IMR-90 (cell line): ENCODE measurements at regions not wholly inside any gene's neighbourhood (a gene's known extent, or its start where the extent isn't known, plus 50 kb on each side); places are given as distances from the start of the nearest gene placed in this dataset.

ENCODE experiments used
- ATAC-seq: fragments of 200-7000 bp; cut with Tn5 transposase; 2 replicates; pipeline ENCODE4 v1.9.1; 2020; ENCODE audit warnings: low read depth, mild to moderate bottlenecking, moderate library complexity
- BruUV-seq: library from RNA; stranded (reverse); fragments of 400-500 nt; replicated peaks from 2 replicates; lab custom pipeline; 2021; lab: Mats Ljungman, UMichigan
- CTCF ChIA-PET: fragments of 300-600 bp; formaldehyde crosslinking; extraction: SDS; loops from one replicate; lab custom pipeline; 2021; ENCODE audit warnings: antibody characterized with exemption; lab: Yijun Ruan, JAX
- POLR2A ChIA-PET: fragments of 300-600 bp; sonication (Branson Sonifier 250); formaldehyde crosslinking; loops from one replicate; lab custom pipeline; 2022; ENCODE audit warnings: antibody characterized with exemption; ENCODE audit not compliant: unreplicated experiment; lab: Charles Lee
- DNase-seq: peaks from one replicate; pipeline ENCODE4 v3.0.0; 2013
- H2AFZ ChIP-seq: replicated peaks from 2 replicates; pipeline ENCODE3; 2013; ENCODE audit warnings: low read length, mild to moderate bottlenecking; ENCODE audit not compliant: poor library complexity
- H2AK5ac ChIP-seq: 2 replicates; pipeline ENCODE4 v1.6.1; 2013; ENCODE audit warnings: low read depth, low read length, inconsistent platforms
- H2AK9ac ChIP-seq: replicated peaks from 2 replicates; pipeline ENCODE3; 2013; ENCODE audit warnings: mild to moderate bottlenecking, low read depth, low read length, moderate library complexity; ENCODE audit not compliant: poor library complexity
- H2BK120ac ChIP-seq: 2 replicates; pipeline ENCODE4 v1.6.1; 2013; ENCODE audit warnings: low read depth, low read length, inconsistent platforms
- H2BK15ac ChIP-seq: 3 replicates; pipeline ENCODE4 v1.6.1; 2013; ENCODE audit warnings: low read depth, low read length, inconsistent platforms
- H2BK20ac ChIP-seq: 2 replicates; pipeline ENCODE4 v1.6.1; 2013; ENCODE audit warnings: low read depth, mild to moderate bottlenecking, inconsistent platforms, low read length, moderate library complexity
- H2BK5ac ChIP-seq: 2 replicates; pipeline ENCODE4 v1.6.1; 2013; ENCODE audit warnings: mild to moderate bottlenecking, low read depth, low read length, inconsistent platforms; ENCODE audit not compliant: poor library complexity, severe bottlenecking
- H3K14ac ChIP-seq: replicated peaks from 2 replicates; pipeline ENCODE4 v1.6.1; 2013; ENCODE audit warnings: low read depth, low read length, inconsistent platforms
- H3K18ac ChIP-seq: 2 replicates; pipeline ENCODE4 v1.6.1; 2013; ENCODE audit warnings: low read depth, low read length, control low read depth
- H3K23ac ChIP-seq: 2 replicates; pipeline ENCODE4 v1.6.1; 2013; ENCODE audit warnings: low read depth, low read length, inconsistent platforms
- H3K27ac ChIP-seq: 2 replicates; pipeline ENCODE4 v1.5.1; 2013; ENCODE audit warnings: mild to moderate bottlenecking, control low read depth, low read length; ENCODE audit not compliant: insufficient read depth
- H3K27me3 ChIP-seq: 2 replicates; pipeline ENCODE4 v1.6.1; 2013; ENCODE audit warnings: low read length; ENCODE audit not compliant: control insufficient read depth, insufficient read depth
- H3K36me3 ChIP-seq: 2 replicates; pipeline ENCODE4 v1.6.1; 2013; ENCODE audit warnings: low read length, mixed read lengths; ENCODE audit not compliant: control insufficient read depth, insufficient read depth
- H3K4ac ChIP-seq: 2 replicates; pipeline ENCODE4 v1.6.1; 2013; ENCODE audit warnings: low read depth, low read length, inconsistent platforms
- H3K4me1 ChIP-seq: 2 replicates; pipeline ENCODE4 v1.6.1; 2013; ENCODE audit warnings: low read length, mixed read lengths; ENCODE audit not compliant: control insufficient read depth, insufficient read depth
- H3K4me2 ChIP-seq: 2 replicates; pipeline ENCODE4 v1.6.1; 2013; ENCODE audit warnings: low read depth, mild to moderate bottlenecking, control low read depth, low read length, moderate library complexity
- H3K4me3 ChIP-seq: 2 replicates; pipeline ENCODE4 v1.5.1; 2013; ENCODE audit warnings: low read depth, mild to moderate bottlenecking, control low read depth, low read length, moderate library complexity; ENCODE audit not compliant: insufficient read depth
- H3K56ac ChIP-seq: 2 replicates; pipeline ENCODE4 v1.6.1; 2013; ENCODE audit warnings: low read length, inconsistent platforms; ENCODE audit not compliant: insufficient read depth; ENCODE audit errors: extremely low read depth
- H3K79me1 ChIP-seq, 2 experiments: 2 replicates each; pipeline ENCODE4 v1.6.1; 2013; ENCODE audit warnings: low read length in 2 of 2, inconsistent platforms in 1 of 2, low read depth in 1 of 2
- H3K9ac ChIP-seq: 2 replicates; pipeline ENCODE4 v1.6.1; 2013; ENCODE audit warnings: low read depth, low read length, control low read depth
- H3K9me1 ChIP-seq: 2 replicates; pipeline ENCODE4 v1.6.1; 2013; ENCODE audit warnings: low read length, inconsistent platforms; ENCODE audit not compliant: insufficient read depth
- H3K9me3 ChIP-seq: 2 replicates; pipeline ENCODE4 v1.6.1; 2013; ENCODE audit warnings: low read length; ENCODE audit not compliant: control insufficient read depth, insufficient read depth
- H4K20me1 ChIP-seq: 2 replicates; pipeline ENCODE4 v1.6.1; 2013; ENCODE audit warnings: low read length, inconsistent platforms; ENCODE audit not compliant: insufficient read depth
- H4K5ac ChIP-seq: 2 replicates; pipeline ENCODE4 v1.6.1; 2013; ENCODE audit warnings: mild to moderate bottlenecking, low read depth, low read length, control low read depth
- H4K8ac ChIP-seq, 2 experiments: 2 replicates each; pipeline ENCODE4 v1.6.1; 2013; ENCODE audit warnings: low read depth in 2 of 2, low read length in 2 of 2, control low read depth in 1 of 2, inconsistent platforms in 1 of 2
- H4K91ac ChIP-seq: 2 replicates; pipeline ENCODE4 v1.6.1; 2013; ENCODE audit warnings: low read depth, low read length, inconsistent platforms; ENCODE audit not compliant: insufficient read depth
- CEBPB ChIP-seq: IDR thresholded peaks from 2 replicates; pipeline ENCODE4 v1.6.1; 2012; ENCODE audit warnings: low read depth, low read length, improper control_type of control experiment
- MAFK ChIP-seq: IDR thresholded peaks from 2 replicates; pipeline ENCODE4 v1.6.1; 2012; ENCODE audit warnings: low read depth, low read length, improper control_type of control experiment
- MAZ ChIP-seq: IDR thresholded peaks from 2 replicates; pipeline ENCODE4 v1.6.1; 2012; ENCODE audit warnings: low read depth, mild to moderate bottlenecking, low read length, improper control_type of control experiment, moderate library complexity, borderline replicate concordance
- MXI1 ChIP-seq: IDR thresholded peaks from 2 replicates; pipeline ENCODE4 v1.6.1; 2012; ENCODE audit warnings: low read depth, mild to moderate bottlenecking, low read length, moderate library complexity, borderline replicate concordance
- NFE2L2 ChIP-seq: fragments of 150-350 bp; IDR thresholded peaks from 2 replicates; pipeline ENCODE4 v1.6.1; 2016; ENCODE audit warnings: low read depth, mild to moderate bottlenecking, low read length
- POLR2A ChIP-seq: IDR thresholded peaks from 2 replicates; pipeline ENCODE4 v1.6.1; 2012; ENCODE audit warnings: mild to moderate bottlenecking, low read depth, low read length
- RAD21 ChIP-seq: IDR thresholded peaks from 2 replicates; pipeline ENCODE4 v1.6.1; 2012; ENCODE audit warnings: low read length, improper control_type of control experiment
- RCOR1 ChIP-seq: IDR thresholded peaks from 2 replicates; pipeline ENCODE4 v1.6.1; 2012; ENCODE audit warnings: mild to moderate bottlenecking, low read length, improper control_type of control experiment; ENCODE audit not compliant: insufficient replicate concordance
- SMC3 ChIP-seq: fragments of 150-350 bp; IDR thresholded peaks from 2 replicates; pipeline ENCODE4 v1.6.1; 2016; ENCODE audit warnings: low read depth, mild to moderate bottlenecking, antibody characterized with exemption, low read length, moderate library complexity
- dilution Hi-C: fragments of 300-500 bp; cut with HindIII; formaldehyde crosslinking; loops from one replicate; pipeline ENCODE4 v1.14.3; 2018; ENCODE audit warnings: low sequenced_read_pairs; ENCODE audit not compliant: unreplicated experiment
- in situ Hi-C: fragments of 300-500 bp; cut with MboI; formaldehyde crosslinking; loops from 3 replicates; pipeline ENCODE4 v1.14.3; 2019; ENCODE audit warnings: low sequenced_read_pairs, inconsistent platforms, mixed read lengths
- intact Hi-C: fragments of 100-400 bp; cut with micrococcal nuclease; formaldehyde crosslinking; loops from 2 replicates; pipeline ENCODE4 v1.10.0; 2022
- TF ChIP-seq, protein P1 (sequence below): fragments of 150-350 bp; IDR thresholded peaks from 2 replicates; pipeline ENCODE4 v1.6.1; 2017; ENCODE audit warnings: mild to moderate bottlenecking, antibody characterized with exemption, low read length, low read depth

DNA sequence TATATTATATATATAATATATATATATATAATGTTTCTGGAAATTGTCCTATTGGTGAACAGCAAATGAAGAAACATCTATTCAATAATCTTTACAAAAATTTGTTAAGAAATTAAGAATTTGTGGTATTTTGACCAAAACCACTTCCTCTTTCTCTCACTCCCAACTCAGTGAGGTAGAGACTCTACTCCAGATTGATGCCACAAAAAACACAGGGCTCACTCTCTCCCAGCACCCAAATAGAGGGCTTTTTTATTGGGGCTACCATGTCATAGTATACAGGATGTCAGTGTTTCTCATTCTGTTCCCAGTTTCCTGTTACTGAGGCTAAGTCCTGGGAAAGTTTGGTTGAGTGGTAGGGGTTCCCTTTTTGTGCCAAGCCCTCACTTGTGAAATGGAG, 1155.4 kb downstream of the BCL11A start:
- intact Hi-C loops: no loop called here
- H3K79me1 ChIP-seq: no peaks in the 10 kb centered on the region
- no peak overlapping the region for H4K91ac ChIP-seq
- peaks cover 5% of the 10 kb centered on the region for H3K9me3 ChIP-seq
- H2AFZ ChIP-seq: no peak overlapping the region
- H2BK120ac ChIP-seq: no peak overlapping the region
- no peak overlapping the region for H2AK9ac ChIP-seq
- ChIA-PET CTCF (no interaction called here), POLR2A (no interaction called here)
- no peak overlapping the region for H3K14ac ChIP-seq
- no peak overlapping the region for H3K27ac ChIP-seq
- H4K20me1 ChIP-seq: no peaks in the 10 kb centered on the region
- in situ Hi-C loops: no loop called here
- H3K36me3 ChIP-seq: no peaks in the 10 kb centered on the region
- BruUV-seq: no TSS peak
- H3K56ac ChIP-seq: no peak overlapping the region
- H3K4me1 ChIP-seq: no peaks in the 10 kb centered on the region
- H4K5ac ChIP-seq: no peak overlapping the region
- no peak overlapping the region for H3K9ac ChIP-seq
- no peaks in the 10 kb centered on the region for H3K27me3 ChIP-seq
- no peak overlapping the region for H3K23ac ChIP-seq
- H2AK5ac ChIP-seq: no peak overlapping the region
- dilution Hi-C loops: no loop called here
- ATAC-seq (no peak), DNase-seq (no peak)
- no peak overlapping the region for H4K8ac ChIP-seq
- H3K4me2 ChIP-seq: no peak overlapping the region
- no peak overlapping the region for H3K4ac ChIP-seq
- no peaks in the 10 kb centered on the region for H3K9me1 ChIP-seq
- no peak overlapping the region for H2BK20ac ChIP-seq
- H3K18ac ChIP-seq: no peak overlapping the region
- no peak overlapping the region for H3K4me3 ChIP-seq
- TF ChIP-seq CEBPB (no peak), SMC3 (no peak), POLR2A (no peak), NFE2L2 (no peak), MAFK (no peak), RAD21 (no peak), RCOR1 (no peak), MXI1 (no peak), MAZ (no peak)
- TF ChIP-seq, protein P1, sequence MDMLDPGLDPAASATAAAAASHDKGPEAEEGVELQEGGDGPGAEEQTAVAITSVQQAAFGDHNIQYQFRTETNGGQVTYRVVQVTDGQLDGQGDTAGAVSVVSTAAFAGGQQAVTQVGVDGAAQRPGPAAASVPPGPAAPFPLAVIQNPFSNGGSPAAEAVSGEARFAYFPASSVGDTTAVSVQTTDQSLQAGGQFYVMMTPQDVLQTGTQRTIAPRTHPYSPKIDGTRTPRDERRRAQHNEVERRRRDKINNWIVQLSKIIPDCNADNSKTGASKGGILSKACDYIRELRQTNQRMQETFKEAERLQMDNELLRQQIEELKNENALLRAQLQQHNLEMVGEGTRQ: no peak
- no peak overlapping the region for H2BK5ac ChIP-seq
- no peak overlapping the region for H2BK15ac ChIP-seq
